HG03066 (cell line): ENCODE measurements at regions not wholly inside any gene's neighbourhood (a gene's known extent, or its start where the extent isn't known, plus 50 kb on each side); places are given as distances from the start of the nearest gene placed in this dataset.
"Not testable (repeated sequence)": the region's sequence is repeated elsewhere in the genome, so short reads cannot be mapped to it uniquely, and the experiment has no call there.

Experiments
- ATAC-seq: cut with Tn5 transposase; IDR thresholded peaks from one replicate; pipeline ENCODE4 v1.9.1; 2021; ENCODE audit warnings: low read depth; ENCODE audit not compliant: unreplicated experiment

DNA sequence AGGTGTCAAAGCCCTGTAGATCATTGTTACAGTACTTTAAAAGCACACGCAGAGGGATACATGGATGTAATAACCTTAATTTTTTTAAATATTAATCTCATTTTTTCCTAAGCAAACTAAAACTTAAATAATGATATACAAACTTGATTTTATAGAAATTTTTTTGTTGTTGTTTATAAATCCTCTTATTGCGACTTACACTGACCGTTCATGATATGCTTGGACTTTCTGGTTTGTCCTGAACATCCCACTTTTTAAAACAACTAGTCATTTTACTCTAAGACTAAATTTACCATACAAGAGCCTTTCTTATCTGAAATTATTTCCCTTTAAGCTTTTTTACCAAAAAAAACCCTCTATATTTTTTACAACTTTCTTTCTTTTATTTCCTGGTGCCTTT, 2106.0 kb downstream of the PCDH7 start:
- ATAC-seq: no peak

DNA sequence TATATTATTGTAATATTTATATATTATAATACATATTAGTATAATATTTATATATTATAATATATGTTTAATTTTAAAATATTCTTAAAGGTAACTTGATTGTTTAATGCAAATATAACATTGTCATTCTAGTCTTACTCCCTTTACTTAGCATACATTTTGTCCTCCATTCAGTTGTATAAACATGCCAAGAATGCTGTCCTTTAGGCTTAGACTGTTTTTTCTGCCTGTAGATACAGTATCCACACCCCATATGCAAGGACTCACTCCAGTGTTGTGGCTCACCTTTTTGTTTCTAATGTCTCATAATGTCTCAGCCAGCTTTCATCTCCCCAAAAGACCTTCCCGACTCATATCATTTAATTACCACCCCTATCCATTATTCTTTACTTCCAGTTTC, 2110.0 kb downstream of the PCDH7 start:
- no peak for ATAC-seq

DNA sequence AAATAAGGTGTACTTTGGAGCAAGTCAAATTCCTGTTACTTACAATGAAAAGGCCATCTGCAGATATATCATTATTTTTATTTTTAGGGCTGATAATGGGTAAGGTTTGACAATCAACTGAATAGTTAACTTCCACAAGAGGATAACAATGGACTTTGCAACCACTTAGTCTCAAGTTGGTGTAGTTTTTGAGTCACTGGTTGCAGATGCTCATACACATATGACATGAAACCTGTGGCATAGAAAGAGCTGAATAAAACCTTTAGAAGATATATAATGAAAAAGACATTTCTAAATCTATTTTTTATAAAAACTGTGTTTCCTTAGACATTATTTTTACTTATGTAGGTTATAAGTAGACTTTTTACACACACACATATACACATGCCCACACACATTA, 2110.9 kb downstream of the PCDH7 start:
- no peak for ATAC-seq

DNA sequence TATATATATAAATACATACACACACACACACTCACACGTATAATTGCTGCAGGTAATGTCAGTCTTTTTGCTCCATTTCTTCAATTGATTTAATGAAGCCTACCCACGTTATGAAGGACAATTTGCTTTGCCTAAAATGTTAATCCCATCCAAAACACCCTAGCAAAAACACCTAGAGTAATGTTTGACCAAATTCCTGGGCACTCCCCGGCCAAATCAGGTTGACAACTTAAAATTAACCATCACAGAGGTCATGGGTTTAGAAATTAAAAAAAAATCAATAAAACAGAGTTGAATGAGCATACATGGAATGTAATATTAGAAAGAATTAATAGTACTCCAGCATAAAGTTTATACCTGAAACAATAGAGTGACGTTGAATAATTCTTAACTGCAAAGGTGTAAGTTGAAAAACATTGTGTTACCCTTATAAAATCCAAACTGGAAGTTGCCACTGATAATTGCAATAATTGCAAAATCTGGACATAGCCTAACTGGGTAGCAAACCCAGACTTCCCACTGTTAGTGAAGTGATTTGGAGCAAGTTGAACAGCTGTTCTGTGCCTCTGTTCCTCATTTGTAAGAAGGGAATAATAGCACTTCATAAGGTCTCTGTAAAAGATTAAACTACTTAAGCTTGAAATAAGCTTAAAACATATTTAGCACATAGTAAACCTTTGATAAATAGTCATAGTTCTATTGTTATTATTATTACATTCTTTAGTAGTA, 2120.5 kb downstream of the PCDH7 start:
- no peak for ATAC-seq

DNA sequence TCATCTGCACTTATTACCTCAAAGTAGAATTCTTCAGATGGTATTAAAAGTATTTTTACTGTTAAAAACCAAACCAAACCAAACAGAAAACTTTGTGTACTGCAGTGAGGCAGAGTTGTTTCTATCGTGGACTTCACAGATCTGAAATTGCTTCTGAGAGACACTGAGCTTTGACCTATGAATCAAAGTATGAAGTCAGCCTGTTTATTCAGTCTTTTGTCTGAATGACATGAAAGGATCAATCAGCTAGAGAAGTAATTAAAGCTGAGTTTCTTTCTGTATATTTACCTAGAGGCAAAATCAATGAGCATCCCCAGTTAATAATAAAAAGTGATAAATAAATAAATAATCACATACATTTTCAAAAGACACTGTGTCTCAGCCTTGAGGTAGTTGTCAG, 2121.0 kb downstream of the PCDH7 start:
- ATAC-seq: no peak

DNA sequence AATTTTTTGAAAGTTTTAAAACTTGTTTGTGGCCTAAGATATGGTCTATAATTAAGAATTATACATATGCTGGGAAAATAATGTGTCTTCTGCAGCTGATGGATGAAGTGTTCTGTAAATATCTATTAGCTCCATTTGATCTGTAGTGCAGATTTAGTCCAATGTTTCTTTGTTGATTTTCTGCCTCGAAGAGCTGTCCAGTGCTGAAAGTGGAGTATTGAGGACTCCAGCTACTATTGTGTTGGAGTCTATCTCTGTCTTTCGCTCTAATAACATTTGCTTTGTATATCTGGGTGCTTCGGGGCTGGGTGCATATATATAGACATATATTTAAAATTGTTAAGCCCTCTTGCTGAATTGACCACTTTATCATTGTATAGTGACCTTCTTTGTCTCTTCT, 2127.3 kb downstream of the PCDH7 start:
- ATAC-seq: no peak

DNA sequence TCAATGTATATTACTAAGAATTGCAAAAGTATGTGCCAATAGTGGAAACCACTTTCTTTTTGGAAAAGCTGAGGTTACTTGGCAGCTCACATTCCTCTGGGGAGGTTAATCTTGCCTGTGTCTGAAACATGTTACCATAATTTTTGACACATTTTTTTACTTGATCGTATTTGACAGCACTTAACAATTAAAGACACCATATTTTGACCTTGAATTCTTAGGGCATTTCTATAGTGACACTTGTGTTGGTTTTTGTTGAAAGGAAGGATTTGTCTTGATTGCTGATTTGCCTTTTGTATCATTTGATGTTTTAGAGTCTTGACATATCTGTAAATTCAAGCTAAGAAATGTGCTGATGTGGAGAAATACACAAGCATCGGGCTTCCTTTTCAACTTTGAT, 2135.5 kb downstream of the PCDH7 start:
- no peak for ATAC-seq

DNA sequence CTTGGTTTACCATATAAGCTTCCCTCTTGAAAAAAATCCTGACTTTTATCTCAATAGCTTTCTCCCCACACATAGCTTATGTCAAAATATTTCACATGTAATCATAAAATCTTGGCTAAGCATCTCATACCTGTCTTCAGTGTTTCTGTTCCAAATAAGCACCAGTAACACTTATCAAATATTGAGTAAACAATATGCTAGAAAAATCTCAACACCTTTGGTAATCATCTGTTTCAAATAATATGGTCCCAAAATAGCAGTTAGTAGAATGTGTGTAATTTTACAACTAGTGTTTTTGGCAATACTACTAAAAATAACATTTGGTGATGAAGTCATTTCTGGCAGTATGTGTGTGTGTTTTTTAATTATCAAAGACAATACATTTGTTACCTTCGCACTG, 2138.2 kb downstream of the PCDH7 start:
- ATAC-seq: no peak

DNA sequence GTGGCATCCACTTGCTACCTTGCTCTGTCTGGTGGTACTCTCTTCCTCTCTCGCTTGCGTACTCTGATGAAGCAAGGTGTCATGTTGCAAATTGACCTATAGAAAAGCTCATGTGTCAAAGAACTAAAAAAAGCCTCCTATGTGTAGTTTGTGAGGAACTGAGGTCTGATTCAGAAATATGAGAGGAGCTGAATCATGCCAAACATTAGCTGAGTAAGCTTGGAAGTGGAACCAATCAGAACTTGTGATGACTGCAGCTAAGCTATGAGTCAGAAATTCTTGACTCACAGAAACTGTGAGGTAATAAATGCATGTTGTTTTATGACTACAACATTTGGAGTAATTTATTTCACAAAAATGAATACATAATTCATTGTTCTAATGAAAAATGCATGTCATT, 2138.8 kb downstream of the PCDH7 start:
- no peak for ATAC-seq

DNA sequence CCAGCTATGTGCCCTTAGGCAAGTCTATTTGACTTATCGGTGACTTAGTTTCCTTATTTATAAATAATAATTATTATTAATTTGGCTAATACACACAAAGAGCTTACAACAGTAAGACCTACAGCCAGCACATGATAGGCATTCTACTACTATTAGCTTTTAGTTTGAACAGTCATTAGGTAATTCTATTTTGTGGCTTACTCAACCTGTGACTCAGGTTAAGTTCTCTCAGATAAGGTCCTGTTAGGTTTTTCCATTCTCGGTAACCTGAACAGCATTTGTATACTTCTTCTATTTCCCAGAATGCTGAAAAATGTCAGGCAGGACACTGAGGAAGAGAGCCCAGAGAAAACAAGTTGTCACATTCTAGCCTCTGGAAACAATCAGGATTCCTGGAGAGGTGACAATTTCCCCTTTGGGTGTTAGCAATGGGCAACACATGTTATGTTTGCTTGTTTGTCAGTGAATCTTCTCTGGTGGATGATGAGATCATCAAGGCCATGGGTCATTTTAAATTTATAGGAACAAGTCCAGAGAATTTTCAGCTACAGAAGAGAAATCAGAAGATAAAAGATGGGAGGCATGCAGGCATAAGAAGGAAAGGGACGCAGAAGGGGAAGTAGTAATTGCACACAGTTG, 2144.7 kb downstream of the PCDH7 start:
- no peak for ATAC-seq

DNA sequence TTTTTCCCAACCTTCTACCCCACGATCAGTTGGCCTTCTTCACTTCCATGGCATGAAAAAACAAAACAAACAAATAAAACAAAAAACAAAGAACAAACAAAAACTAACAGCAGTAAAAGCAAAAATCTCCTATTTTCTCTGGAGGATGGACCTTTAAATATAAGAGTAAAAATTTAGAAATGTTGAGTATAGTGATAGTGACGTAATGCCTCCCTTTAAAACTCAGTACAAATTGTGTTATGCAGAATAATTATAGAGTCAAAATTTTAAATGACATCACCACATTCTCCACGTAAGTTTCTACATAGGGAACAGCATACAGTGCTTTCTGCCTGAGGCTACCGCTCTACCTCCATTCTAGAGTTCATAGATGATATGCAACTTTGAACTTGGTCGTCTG, 2156.4 kb downstream of the PCDH7 start:
- no peak for ATAC-seq

DNA sequence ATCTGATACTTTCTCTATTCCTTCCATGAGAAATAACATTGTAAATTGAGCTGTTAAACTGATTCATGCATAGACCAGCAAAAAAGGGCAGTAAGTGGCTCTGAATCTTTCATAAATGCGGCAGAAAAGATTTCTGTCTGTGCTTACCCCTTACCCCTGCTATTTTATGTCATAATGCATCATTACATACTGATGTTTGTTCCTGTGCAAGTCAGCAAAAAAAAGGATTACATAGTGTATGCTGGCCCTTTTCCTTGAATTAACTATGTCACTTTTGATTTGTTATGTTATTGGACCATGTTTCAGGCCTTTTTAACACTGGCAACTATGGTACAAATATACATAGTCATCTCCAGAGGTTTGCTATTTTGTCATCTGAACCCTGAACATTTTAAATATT, 2159.7 kb downstream of the PCDH7 start:
- no peak for ATAC-seq

DNA sequence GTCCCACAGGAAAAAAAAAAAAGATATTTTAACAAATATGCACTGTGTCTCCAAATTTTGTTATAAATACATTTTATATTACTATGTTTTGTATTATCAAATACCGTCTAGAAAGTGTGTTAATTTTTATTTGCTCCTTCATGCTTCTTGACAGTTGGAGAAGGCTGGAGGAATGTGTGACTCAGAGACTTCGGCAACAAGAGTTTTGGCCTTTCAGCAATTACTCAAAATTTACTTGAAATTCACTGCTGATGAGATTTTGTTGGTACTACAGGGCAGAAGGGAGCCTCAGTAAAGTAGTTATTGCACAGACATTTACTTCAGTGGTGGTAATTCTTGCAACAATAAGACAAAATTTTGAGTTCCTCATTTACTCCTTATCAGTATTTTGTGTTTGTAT, 2164.0 kb downstream of the PCDH7 start:
- no peak for ATAC-seq

DNA sequence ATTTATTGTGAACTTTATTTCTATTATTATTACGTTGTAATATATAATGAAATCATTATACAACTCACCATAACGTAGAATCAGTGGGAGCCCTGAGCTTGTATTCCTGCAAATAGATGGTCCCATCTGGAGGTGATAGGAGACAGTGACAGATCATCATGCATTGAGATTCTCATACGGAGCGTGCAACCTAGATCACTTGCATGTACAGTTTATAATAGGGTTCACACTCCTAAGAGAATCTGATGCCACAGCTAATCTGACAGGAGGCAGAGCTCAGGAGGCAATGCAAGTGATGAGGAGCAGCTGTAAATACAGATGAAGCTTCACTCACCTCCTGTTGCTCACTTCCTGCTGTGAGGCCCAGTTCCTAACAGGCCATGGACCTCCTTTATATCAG, 2170.2 kb downstream of the PCDH7 start:
- no peak for ATAC-seq

DNA sequence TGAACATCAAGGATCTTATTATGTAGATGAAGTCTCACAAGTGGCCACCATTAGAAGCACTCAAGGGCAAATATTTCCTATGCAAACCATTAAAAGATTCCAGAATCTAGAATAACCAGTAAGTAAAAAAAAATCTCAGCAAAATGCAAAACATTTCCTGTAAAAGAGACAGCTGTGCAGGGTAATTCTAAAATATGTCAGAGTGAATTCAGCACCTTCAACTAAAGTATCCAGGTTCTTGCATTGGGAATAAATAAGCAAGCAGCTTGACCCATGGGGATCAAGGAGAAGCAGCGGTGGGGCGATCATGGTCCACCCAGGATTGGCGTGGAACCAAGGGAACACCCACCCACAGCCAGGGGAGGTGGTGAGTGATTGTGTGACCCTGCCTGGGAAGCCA, 2188.9 kb downstream of the PCDH7 start:
- ATAC-seq: no peak

DNA sequence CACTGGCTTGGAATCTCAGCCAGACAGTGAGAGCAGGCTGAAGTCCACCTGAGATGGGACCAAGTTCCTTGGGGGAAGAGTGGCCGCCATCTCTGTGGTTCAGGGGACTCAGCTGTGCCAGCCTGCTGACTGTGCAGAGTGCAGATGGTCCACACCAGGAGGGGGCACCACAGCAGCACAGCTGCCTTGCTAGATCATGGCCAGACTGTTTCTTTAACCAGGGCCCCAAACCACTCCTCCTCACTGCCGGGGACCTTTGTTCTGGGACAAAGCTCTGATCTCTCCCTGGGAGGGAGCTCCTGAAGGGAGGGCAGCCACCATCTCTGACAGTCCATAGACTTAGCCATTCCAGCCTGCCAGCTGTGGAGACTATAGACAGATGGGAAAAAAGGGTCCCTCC, 2189.6 kb downstream of the PCDH7 start:
- no peak for ATAC-seq

DNA sequence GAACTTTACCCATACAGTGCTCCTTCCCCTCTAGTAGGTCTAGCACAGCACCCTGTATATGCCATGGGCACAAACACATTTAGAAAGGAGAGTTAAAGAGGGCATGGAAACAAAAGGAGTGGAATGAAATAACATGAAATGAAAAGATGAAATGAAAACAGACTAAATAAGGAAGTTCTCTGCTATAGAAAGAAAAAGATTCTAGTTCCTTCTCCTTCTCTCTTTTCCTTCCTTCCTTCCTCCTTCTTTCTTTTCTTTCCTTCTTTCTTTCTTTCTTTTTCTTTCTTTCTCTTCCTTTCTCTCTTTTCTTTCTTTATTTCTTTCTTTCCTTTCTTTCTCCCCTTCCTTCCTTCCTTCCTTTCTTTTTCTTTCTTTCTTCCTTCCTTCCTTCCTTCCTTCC, 2197.4 kb downstream of the PCDH7 start:
- no peak for ATAC-seq

DNA sequence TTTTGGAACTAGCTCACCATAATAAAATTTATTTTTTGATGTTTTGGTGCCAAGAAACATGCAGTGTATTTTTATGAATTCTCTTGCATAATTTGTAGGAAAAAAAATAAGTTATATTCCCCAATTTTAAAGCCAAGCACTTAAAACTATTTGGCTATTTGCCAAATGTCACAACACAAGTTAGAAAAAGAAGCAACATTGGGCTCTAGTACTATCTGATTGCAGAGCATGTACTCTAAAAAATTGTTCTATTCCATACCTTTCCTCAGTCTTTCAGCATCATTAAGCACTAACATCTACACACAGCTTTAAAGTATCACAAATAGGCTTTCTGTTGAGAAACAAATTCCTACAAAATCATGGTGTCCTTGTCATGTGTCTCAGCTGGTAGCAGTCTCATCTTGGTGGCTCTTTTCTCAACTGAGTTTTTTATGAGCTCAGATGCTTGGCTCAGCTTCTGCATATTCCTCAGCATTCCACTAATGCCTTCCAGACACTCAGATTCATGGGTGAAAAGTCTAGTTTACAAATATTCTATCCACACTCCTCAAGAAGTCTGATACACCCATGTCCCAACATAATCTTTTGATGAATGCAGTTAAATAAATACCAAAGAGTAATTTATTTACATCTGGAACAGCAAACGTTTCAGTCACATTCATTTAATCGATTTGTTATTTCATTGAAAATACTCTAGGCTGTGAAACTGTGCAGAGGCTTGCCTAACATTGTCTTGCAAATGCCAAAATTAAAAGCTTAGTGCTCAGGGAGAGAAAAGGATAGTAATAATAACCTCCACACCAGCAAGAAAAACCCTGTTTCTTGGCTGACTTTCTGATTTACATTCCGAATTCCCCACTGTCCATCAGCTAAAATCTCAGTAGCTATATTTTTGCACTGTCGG, 2209.9 kb downstream of the PCDH7 start:
- ATAC-seq: no peak

DNA sequence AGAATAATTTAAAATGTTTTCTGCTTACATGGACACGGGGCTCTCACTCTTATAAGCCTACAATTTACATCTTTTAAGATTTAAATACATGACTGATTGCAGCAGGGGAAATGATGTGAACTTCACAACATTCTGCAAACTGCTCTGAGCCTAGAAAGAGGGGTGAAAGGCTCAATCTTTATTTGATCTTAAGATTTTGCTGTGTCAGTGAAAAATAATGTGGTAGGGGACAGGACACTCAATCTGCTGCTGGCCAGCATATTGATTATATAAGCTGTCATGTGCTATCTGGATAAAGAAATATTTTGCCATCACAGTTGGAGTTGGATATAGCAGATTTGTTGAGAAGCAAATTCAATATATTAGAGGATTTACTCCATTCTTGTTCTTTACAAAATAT, 2210.5 kb downstream of the PCDH7 start:
- ATAC-seq: no peak

DNA sequence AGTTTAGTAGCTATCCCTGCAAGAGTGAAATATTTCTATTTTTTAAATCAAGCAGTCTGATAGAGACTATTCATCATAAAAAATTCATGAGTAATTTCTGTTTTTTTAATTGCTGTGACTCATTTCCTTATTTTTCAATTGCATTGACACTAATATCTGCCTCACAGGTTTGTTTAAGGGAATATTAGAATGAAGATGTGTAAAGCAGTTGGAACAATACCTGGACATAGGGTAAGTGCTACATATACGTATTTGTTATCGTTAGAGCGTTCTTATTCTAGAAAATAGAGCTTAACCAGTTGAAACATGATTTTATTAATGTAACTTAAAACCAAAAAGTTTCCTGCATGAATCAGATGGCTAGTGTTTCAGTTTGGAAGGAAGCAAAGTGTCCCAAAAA, 2211.3 kb downstream of the PCDH7 start:
- ATAC-seq: no peak

DNA sequence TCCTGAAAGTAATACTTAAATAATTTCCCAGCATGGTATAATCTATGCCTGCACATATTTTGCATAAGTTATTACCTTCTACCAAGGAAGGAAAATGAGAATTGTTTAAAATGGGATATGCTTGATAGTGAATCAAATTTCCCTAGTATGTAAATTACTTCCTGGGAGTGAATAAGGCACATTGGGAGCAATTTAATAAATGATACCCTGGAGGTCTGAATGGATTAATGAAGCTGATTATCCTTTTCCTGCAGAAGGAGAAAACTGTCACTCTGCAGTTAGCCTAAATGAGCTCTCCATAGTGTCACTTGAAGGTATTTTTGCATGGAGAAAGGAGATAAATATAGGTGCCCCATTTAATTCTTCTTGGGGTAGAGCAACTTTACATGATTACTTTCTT, 2212.0 kb downstream of the PCDH7 start:
- no peak for ATAC-seq

DNA sequence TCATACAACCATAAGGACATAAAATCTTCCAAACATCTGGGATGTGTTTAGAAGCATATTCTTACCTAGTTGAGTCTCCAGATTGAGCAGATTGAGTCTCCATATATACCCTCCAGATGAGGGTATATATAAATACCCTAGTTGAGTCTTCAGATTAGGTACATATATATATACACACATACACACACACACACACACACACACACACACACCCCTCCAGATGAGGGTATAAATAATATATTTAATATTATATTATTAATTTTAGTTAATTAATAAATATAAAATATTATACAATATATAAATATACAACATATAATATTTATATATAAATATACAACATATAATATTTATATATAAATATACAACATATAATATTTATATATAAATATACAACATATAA, 2219.1 kb downstream of the PCDH7 start:
- not testable (repeated sequence) for ATAC-seq
